GM18499 (cell line): ENCODE measurements at regions not wholly inside any gene's neighbourhood (a gene's known extent, or its start where the extent isn't known, plus 50 kb on each side); places are given as distances from the start of the nearest gene placed in this dataset.

ENCODE experiments used
- ATAC-seq: cut with Tn5 transposase; IDR thresholded peaks from one replicate; pipeline ENCODE4 v1.9.1; 2021; ENCODE audit warnings: moderate number of reproducible peaks; ENCODE audit not compliant: insufficient read depth, unreplicated experiment

- ATAC-seq = no peak
These were observed 132.3 kb downstream of the TINAG start for GRCh38 chr6:54440549-54440948.

- no peak for ATAC-seq
These were observed 132.8 kb downstream of the TINAG start for GRCh38 chr6:54441020-54441419.

GRCh38 chr6:54441687-54442248 is 133.5 kb downstream of the TINAG start:
- no peak for ATAC-seq

- no peak for ATAC-seq
These were observed 137.0 kb downstream of the TINAG start for GRCh38 chr6:54445207-54445606.

GRCh38 chr6:54448617-54449016 is 140.4 kb downstream of the TINAG start:
- no peak for ATAC-seq

- ATAC-seq = no peak
These were observed 143.3 kb downstream of the TINAG start for GRCh38 chr6:54451516-54451915.

GRCh38 chr6:54463354-54464024 is 155.2 kb downstream of the TINAG start:
- no peak for ATAC-seq

- no peak for ATAC-seq
These were observed 157.5 kb downstream of the TINAG start for GRCh38 chr6:54465649-54466300.

GRCh38 chr6:54467384-54467783 is 159.1 kb downstream of the TINAG start:
- no peak for ATAC-seq

- no peak for ATAC-seq
These were observed 165.1 kb downstream of the TINAG start for GRCh38 chr6:54473328-54473727.

- ATAC-seq = no peak
These were observed 166.7 kb downstream of the TINAG start for GRCh38 chr6:54474898-54475297.

GRCh38 chr6:54481091-54481490 is 172.8 kb downstream of the TINAG start:
- no peak for ATAC-seq

GRCh38 chr6:54491431-54491830 is 183.2 kb downstream of the TINAG start:
- no peak for ATAC-seq

- ATAC-seq = no peak
These were observed 184.9 kb downstream of the TINAG start for GRCh38 chr6:54493138-54493537.

- no peak for ATAC-seq
These were observed 194.9 kb downstream of the TINAG start for GRCh38 chr6:54503144-54503543.

GRCh38 chr6:54515013-54515412 is 206.8 kb downstream of the TINAG start:
- no peak for ATAC-seq

- ATAC-seq = no peak
These were observed 207.5 kb downstream of the TINAG start for GRCh38 chr6:54515713-54516112.

GRCh38 chr6:54516321-54516720 is 208.1 kb downstream of the TINAG start:
- no peak for ATAC-seq

- no peak for ATAC-seq
These were observed 210.9 kb downstream of the TINAG start for GRCh38 chr6:54519161-54519560.

- no peak for ATAC-seq
These were observed 217.5 kb downstream of the TINAG start for GRCh38 chr6:54525731-54526130.

GRCh38 chr6:54533567-54533966 is 225.3 kb downstream of the TINAG start:
- ATAC-seq = no peak

GRCh38 chr6:54535568-54535967 is 227.3 kb downstream of the TINAG start:
- no peak for ATAC-seq
